RWPE2 (cell line): ENCODE measurements at regions not wholly inside any gene's neighbourhood (a gene's known extent, or its start where the extent isn't known, plus 50 kb on each side); places are given as distances from the start of the nearest gene placed in this dataset.

Experiments
- ATAC-seq: fragments of 200-7000 bp; cut with Tn5 transposase; 3 replicates; pipeline ENCODE4 v1.9.1; 2021; ENCODE audit warnings: low read depth
- DNase-seq: peaks from one replicate; pipeline ENCODE4 v3.0.0-alpha.2; 2020; ENCODE audit warnings: low spot score
- H3K27ac ChIP-seq: fragments of 450-650 bp; 2 replicates; pipeline ENCODE4 v1.5.1; 2017; ENCODE audit warnings: mild to moderate bottlenecking; ENCODE audit not compliant: poor library complexity, severe bottlenecking
- H3K27me3 ChIP-seq: fragments of 250-450 bp; sonication (Bioruptor Pico); 2 replicates; pipeline ENCODE4 v1.5.1; 2021; ENCODE audit warnings: mild to moderate bottlenecking, moderate library complexity; ENCODE audit not compliant: insufficient read depth, poor library complexity, severe bottlenecking
- H3K36me3 ChIP-seq: fragments of 250-450 bp; sonication (Bioruptor Pico); 2 replicates; pipeline ENCODE4 v1.5.1; 2020; ENCODE audit warnings: low read depth, mild to moderate bottlenecking, moderate library complexity
- H3K4me1 ChIP-seq: fragments of 250-450 bp; sonication (Bioruptor Pico); 2 replicates; pipeline ENCODE4 v1.5.1; 2021; ENCODE audit warnings: mild to moderate bottlenecking, moderate library complexity; ENCODE audit not compliant: insufficient read depth, poor library complexity, severe bottlenecking
- H3K4me3 ChIP-seq: fragments of 250-450 bp; sonication (Bioruptor Pico); 2 replicates; pipeline ENCODE4 v1.5.1; 2021; ENCODE audit warnings: mild to moderate bottlenecking, moderate library complexity; ENCODE audit not compliant: severe bottlenecking
- H3K9me3 ChIP-seq: fragments of 250-450 bp; sonication (Bioruptor Pico); 2 replicates; pipeline ENCODE4 v1.5.1; 2021; ENCODE audit warnings: mild to moderate bottlenecking, moderate library complexity; ENCODE audit not compliant: severe bottlenecking
- TF ChIP-seq, protein P1 (sequence below): fragments of 450-650 bp; IDR thresholded peaks from one replicate; pipeline ENCODE4 v1.5.1; 2017; ENCODE audit warnings: mild to moderate bottlenecking, moderate library complexity; ENCODE audit not compliant: poor library complexity, severe bottlenecking

DNA sequence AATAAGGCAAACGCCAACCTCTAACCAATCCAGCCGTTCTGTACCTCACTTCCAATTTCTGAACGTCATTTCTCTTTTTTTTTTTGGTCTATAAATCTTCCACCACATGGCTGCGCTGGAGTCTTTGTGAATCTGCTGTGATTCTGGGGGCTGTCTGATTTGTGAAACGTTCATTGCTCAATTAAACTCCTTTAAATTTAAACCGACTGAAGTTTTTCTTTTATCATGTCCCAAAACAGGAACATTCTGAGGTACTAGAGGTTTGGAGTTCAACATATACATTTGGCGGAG is 65.5 kb upstream of the BACH1 start:
- H3K27me3 ChIP-seq: no peaks in the 10 kb centered on the region
- no peaks in the 10 kb centered on the region for H3K9me3 ChIP-seq
- DNase-seq (no peak), ATAC-seq (no peak)
- no peak overlapping the region for H3K4me3 ChIP-seq
- peaks cover 34% of the 10 kb centered on the region for H3K4me1 ChIP-seq
- H3K36me3 ChIP-seq: no peaks in the 10 kb centered on the region
- H3K27ac ChIP-seq: peak overlapping the region; percentile 60
- TF ChIP-seq, protein P1, sequence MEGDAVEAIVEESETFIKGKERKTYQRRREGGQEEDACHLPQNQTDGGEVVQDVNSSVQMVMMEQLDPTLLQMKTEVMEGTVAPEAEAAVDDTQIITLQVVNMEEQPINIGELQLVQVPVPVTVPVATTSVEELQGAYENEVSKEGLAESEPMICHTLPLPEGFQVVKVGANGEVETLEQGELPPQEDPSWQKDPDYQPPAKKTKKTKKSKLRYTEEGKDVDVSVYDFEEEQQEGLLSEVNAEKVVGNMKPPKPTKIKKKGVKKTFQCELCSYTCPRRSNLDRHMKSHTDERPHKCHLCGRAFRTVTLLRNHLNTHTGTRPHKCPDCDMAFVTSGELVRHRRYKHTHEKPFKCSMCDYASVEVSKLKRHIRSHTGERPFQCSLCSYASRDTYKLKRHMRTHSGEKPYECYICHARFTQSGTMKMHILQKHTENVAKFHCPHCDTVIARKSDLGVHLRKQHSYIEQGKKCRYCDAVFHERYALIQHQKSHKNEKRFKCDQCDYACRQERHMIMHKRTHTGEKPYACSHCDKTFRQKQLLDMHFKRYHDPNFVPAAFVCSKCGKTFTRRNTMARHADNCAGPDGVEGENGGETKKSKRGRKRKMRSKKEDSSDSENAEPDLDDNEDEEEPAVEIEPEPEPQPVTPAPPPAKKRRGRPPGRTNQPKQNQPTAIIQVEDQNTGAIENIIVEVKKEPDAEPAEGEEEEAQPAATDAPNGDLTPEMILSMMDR: peak; percentile 11

DNA sequence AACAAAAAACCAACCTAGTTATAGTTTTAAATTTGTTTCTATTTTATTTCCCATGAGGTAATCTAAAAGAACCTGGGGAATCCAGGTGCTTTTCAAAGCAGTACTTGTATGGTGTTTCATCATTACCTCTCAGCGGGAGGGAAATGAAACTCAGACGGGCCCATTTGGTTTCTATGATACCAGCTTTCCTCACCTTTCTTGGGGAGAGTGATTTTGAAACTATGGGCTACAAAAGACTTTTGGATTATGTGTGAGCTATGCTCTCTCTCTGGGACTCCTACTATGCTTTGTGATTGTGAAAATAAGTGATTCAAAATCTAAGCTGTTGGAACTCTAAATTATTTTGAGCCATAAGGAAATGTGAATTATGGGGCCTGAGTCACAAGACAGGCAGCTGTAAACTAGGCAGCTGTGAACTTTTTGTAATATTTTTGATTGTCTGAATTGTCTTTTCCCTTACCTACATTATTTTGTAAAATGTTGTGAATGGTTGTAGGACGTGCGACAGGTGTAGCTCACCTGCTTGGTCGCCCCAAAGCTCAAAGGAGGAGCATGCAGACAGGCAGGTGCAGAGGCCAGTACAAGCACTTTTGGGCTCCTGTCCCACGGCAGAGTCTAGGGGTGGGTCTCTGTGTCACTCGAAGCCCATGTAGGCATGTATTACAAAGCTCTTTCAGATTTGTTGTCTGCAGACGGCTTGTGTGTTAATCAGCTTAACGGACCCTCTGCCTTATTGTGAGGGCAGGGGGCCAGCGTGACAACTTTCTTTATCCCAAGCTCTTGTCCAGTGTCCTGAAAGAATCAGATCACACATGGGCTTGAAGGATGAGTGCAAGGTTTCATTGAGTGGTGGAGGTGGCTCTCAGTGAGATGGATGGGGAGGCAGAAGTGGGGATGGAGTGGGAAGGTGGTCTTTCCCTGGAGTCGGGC is 64.8 kb upstream of the BACH1 start:
- ATAC-seq: 0 out of 3 replicates have a peak, but pooled peaks have one; percentile 22
- DNase-seq: no peak
- H3K27ac ChIP-seq: peak overlapping the region; percentile 60
- no peaks in the 10 kb centered on the region for H3K36me3 ChIP-seq
- peaks cover 40% of the 10 kb centered on the region for H3K4me1 ChIP-seq
- H3K27me3 ChIP-seq: no peaks in the 10 kb centered on the region
- TF ChIP-seq, protein P1: no peak
- H3K9me3 ChIP-seq: no peaks in the 10 kb centered on the region
- H3K4me3 ChIP-seq: no peak overlapping the region

DNA sequence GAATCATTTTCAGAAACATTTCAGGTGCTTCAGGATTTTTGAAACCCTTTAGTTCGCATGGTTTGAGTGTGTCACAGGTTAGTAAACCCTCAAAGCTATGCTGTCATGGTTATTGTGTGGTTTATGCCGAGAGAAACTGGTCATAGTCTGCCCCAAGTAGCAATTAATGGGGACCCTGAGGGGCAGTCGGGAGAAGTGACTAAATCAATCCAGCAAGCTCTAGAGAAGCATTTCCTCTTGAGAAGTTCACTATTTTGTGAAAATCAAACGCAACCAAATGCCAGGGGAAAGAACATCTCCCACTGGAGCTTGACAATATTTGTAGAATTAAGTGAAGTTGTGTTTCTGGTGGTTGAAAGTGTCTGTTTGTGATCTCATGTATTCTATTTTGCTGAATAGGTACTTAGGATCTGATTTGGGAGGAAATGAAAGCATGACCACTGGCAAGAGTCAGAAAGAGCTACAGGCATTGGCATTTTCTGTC is 63.0 kb upstream of the BACH1 start:
- no peaks in the 10 kb centered on the region for H3K9me3 ChIP-seq
- TF ChIP-seq, protein P1: no peak
- DNase-seq (no peak), ATAC-seq (no peak)
- no peaks in the 10 kb centered on the region for H3K27me3 ChIP-seq
- H3K36me3 ChIP-seq: no peaks in the 10 kb centered on the region
- H3K4me3 ChIP-seq: no peak overlapping the region
- peaks cover 40% of the 10 kb centered on the region for H3K4me1 ChIP-seq
- no peak overlapping the region for H3K27ac ChIP-seq

DNA sequence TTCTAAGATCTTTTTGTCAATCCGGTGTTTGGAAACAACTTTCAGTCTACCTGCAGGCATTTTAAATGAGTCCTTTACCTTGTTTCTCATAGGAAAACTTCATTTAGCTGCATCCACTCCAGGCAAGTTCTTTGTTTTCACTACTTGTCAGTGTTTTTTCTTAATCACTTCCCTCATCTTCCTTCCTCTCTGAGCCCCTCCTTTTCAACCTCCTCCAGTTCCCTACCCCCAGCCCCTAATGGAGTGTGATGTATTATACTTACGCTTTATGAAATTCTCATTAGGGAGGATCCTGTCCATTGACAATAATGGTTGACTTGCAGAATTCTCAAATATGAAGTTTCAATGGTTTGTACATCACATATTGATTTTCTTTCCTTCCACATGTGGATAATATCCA is 62.5 kb upstream of the BACH1 start:
- TF ChIP-seq, protein P1: no peak
- no peak for DNase-seq
- Histone ChIP-seq H3K4me1 (peaks cover 37% of the 10 kb centered on the region), H3K9me3 (no peaks in the 10 kb centered on the region), H3K4me3 (no peak overlapping the region), H3K27ac (no peak overlapping the region), H3K36me3 (no peaks in the 10 kb centered on the region), H3K27me3 (no peaks in the 10 kb centered on the region)
- ATAC-seq: no peak
